CD4-positive, alpha-beta T cell treated with Interleukin-12 subunit alpha and Interleukin-12 subunit beta, for 1 hour (primary cell): ENCODE measurements at regions not wholly inside any gene's neighbourhood (a gene's known extent, or its start where the extent isn't known, plus 50 kb on each side); places are given as distances from the start of the nearest gene placed in this dataset.

ENCODE experiments used
- DNase-seq: peaks from one replicate; pipeline ENCODE4 v3.0.0-alpha.2; 2020

GRCh38 chr6:54646069-54646950, 200.3 kb upstream of the FAM83B start:
- no peak for DNase-seq

- no peak for DNase-seq
Observed at GRCh38 chr6:54646951-54647664, 199.5 kb upstream of the FAM83B start.

GRCh38 chr6:54654381-54654780, 192.2 kb upstream of the FAM83B start:
- DNase-seq, result no peak

- DNase-seq, result no peak
Observed at GRCh38 chr6:54655162-54655561, 191.4 kb upstream of the FAM83B start.

- DNase-seq, result no peak
Observed at GRCh38 chr6:54665278-54665677, 181.3 kb upstream of the FAM83B start.

- DNase-seq, result no peak
Observed at GRCh38 chr6:54680531-54680930, 166.0 kb upstream of the FAM83B start.

- no peak for DNase-seq
Observed at GRCh38 chr6:54681267-54681666, 165.3 kb upstream of the FAM83B start.

- no peak for DNase-seq
Observed at GRCh38 chr6:54681987-54682386, 164.6 kb upstream of the FAM83B start.

- DNase-seq, result no peak
Observed at GRCh38 chr6:54689620-54690019, 157.0 kb upstream of the FAM83B start.

GRCh38 chr6:54690596-54690995, 156.0 kb upstream of the FAM83B start:
- DNase-seq, result no peak

GRCh38 chr6:54694928-54695532, 151.5 kb upstream of the FAM83B start:
- DNase-seq, result no peak

- DNase-seq, result no peak
Observed at GRCh38 chr6:54695815-54696214, 150.8 kb upstream of the FAM83B start.

- no peak for DNase-seq
Observed at GRCh38 chr6:54697424-54697823, 149.1 kb upstream of the FAM83B start.

GRCh38 chr6:54698974-54699373, 147.6 kb upstream of the FAM83B start:
- no peak for DNase-seq

- no peak for DNase-seq
Observed at GRCh38 chr6:54700158-54700557, 146.4 kb upstream of the FAM83B start.

GRCh38 chr6:54702772-54703171, 143.8 kb upstream of the FAM83B start:
- DNase-seq, result no peak

GRCh38 chr6:54706391-54706790, 140.2 kb upstream of the FAM83B start:
- no peak for DNase-seq

- DNase-seq, result no peak
Observed at GRCh38 chr6:54706844-54707605, 139.5 kb upstream of the FAM83B start.

- DNase-seq, result no peak
Observed at GRCh38 chr6:54710456-54710855, 136.1 kb upstream of the FAM83B start.

- DNase-seq, result no peak
Observed at GRCh38 chr6:54716010-54716409, 130.6 kb upstream of the FAM83B start.

- no peak for DNase-seq
Observed at GRCh38 chr6:54716877-54717276, 129.7 kb upstream of the FAM83B start.

GRCh38 chr6:54717849-54718455, 128.6 kb upstream of the FAM83B start:
- DNase-seq, result peak; percentile 30
